Tibial nerve (tissue), 4 donors: ENCODE measurements at regions not wholly inside any gene's neighbourhood (a gene's known extent, or its start where the extent isn't known, plus 50 kb on each side); places are given as distances from the start of the nearest gene placed in this dataset.

Source experiments
- DNase-seq, 2 donors: peaks; one replicate each; pipeline ENCODE4 v3.0.0-alpha.2; 2019; ENCODE audit warnings: low spot score in 2 of 2
- H3K27ac ChIP-seq, 4 donors: fragments of 200-600 bp; sonication (generic) in 3 of 4; one replicate each; pipeline ENCODE4 v1.5.1; 2017 to 2019; ENCODE audit warnings: mild to moderate bottlenecking in 1 of 4
- H3K27me3 ChIP-seq, 2 donors: fragments of 200-600 bp; sonication (generic) in 1 of 2; one replicate each; pipeline versions ENCODE4 v1.5.1 to v1.6.0; 2017 to 2019
- H3K36me3 ChIP-seq, 3 donors: fragments of 200-600 bp; sonication (generic); one replicate each; pipeline ENCODE4 v1.5.1; 2018 to 2019
- H3K4me1 ChIP-seq, 4 donors: fragments of 200-600 bp; sonication (generic) in 3 of 4; one replicate each; pipeline ENCODE4 v1.5.1; 2017 to 2019
- H3K4me3 ChIP-seq, 4 donors: fragments of 200-600 bp; sonication (generic) in 3 of 4; one replicate each; pipeline ENCODE4 v1.5.1; 2017 to 2019; ENCODE audit warnings: mild to moderate bottlenecking in 1 of 4, moderate library complexity in 1 of 4
- H3K9me3 ChIP-seq, 4 donors: fragments of 200-600 bp; sonication (generic) in 3 of 4; one replicate each; pipeline ENCODE4 v1.5.1; 2017 to 2019
- EP300 ChIP-seq, 2 donors: sonication (generic); formaldehyde crosslinking; IDR thresholded peaks; one replicate each; pipeline ENCODE4 v1.6.1; 2017; ENCODE audit warnings: antibody characterized with exemption in 2 of 2, mild to moderate bottlenecking in 1 of 2
- POLR2A ChIP-seq, 2 donors: fragments of 450-650 bp; IDR thresholded peaks; one replicate each; pipeline ENCODE4 v1.6.1; 2017; ENCODE audit warnings: antibody characterized with exemption in 2 of 2, mild to moderate bottlenecking in 2 of 2, moderate library complexity in 2 of 2
- WGBS, 2 donors: methylation state at CpG; one replicate each; pipeline ENCODE4 v1.1.5; 2018; 5-methylcytosine and 5-hydroxymethylcytosine counted together
- TF ChIP-seq, protein P1 (sequence below), 5 experiments: fragments of 200-600 bp in 3 of 5; fragments of 450-650 bp in 2 of 5; sonication (generic) in 3 of 5; IDR thresholded peaks; one replicate each; pipeline ENCODE4 v1.5.1; 2016 to 2019; ENCODE audit warnings: antibody characterized with exemption in 5 of 5, mild to moderate bottlenecking in 3 of 5, moderate library complexity in 2 of 5

DNA sequence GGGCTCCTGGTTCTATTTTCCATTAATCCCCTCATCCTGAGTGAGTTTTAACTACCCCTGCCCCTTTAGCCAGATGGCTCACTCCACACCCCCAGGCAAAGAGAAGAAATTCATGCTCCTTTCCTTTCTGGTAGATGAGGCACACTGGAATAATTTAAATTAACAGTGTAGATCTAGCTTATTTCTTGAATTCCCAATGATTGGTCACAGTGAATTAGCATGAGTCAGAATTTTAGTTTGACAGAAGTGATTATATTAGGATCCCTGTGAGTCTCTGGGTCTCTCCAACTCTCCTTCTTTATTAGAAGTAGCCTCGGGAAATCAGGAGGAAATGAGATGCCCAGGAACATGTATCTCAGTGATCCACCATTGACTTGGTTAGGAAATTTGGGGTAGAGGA is 103.1 kb upstream of the KAZN start:
- TF ChIP-seq POLR2A (IDR thresholded peaks at IDR 0.05) (no peak), EP300 (IDR thresholded peaks at IDR 0.05) (no peak)
- TF ChIP-seq, protein P1, sequence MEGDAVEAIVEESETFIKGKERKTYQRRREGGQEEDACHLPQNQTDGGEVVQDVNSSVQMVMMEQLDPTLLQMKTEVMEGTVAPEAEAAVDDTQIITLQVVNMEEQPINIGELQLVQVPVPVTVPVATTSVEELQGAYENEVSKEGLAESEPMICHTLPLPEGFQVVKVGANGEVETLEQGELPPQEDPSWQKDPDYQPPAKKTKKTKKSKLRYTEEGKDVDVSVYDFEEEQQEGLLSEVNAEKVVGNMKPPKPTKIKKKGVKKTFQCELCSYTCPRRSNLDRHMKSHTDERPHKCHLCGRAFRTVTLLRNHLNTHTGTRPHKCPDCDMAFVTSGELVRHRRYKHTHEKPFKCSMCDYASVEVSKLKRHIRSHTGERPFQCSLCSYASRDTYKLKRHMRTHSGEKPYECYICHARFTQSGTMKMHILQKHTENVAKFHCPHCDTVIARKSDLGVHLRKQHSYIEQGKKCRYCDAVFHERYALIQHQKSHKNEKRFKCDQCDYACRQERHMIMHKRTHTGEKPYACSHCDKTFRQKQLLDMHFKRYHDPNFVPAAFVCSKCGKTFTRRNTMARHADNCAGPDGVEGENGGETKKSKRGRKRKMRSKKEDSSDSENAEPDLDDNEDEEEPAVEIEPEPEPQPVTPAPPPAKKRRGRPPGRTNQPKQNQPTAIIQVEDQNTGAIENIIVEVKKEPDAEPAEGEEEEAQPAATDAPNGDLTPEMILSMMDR (IDR thresholded peaks at IDR 0.05) = no peak
- H3K4me1 ChIP-seq = no peaks in the 10 kb centered on the region
- no peak for DNase-seq
- H3K4me3 ChIP-seq = no peak overlapping the region
- whole genome bisulfite sequencing, 2 donors = 85 to 94% methylated on average over 1 of the region's 1 CpG
- H3K9me3 ChIP-seq = no peaks in the 10 kb centered on the region
- no peak overlapping the region for H3K27ac ChIP-seq
- H3K27me3 ChIP-seq = no peaks in the 10 kb centered on the region
- H3K36me3 ChIP-seq = no peaks in the 10 kb centered on the region

DNA sequence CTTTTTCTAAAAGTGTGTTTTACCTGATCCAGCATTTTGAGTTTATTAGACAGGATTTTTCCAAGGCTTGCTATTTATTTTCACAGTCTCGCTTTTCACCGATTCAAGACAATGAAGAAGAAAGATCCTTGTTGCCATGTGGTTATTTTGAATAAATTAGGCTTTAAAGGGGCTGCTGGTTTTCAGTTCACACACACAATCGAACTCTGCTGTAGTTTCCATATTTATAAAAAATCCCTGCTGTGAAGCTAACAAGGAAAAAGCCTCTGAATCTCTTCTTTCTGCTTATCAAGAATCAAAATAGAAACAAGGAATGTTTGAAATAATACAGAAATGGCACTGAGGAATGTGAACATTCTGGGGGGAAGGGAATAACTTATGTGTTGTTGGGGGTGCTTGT is 102.5 kb upstream of the KAZN start:
- Histone ChIP-seq H3K9me3 (no peaks in the 10 kb centered on the region), H3K36me3 (no peaks in the 10 kb centered on the region), H3K4me3 (no peak overlapping the region), H3K27ac (no peak overlapping the region), H3K4me1 (no peaks in the 10 kb centered on the region), H3K27me3 (no peaks in the 10 kb centered on the region)
- no peak for TF ChIP-seq POLR2A (IDR thresholded peaks at IDR 0.05)
- TF ChIP-seq, protein P1 (IDR thresholded peaks at IDR 0.05) = no peak
- TF ChIP-seq EP300 (IDR thresholded peaks at IDR 0.05) = no peak
- WGBS, 2 donors = 31 to 48% methylated on average over 3 of the region's 3 CpGs
- DNase-seq = no peak

DNA sequence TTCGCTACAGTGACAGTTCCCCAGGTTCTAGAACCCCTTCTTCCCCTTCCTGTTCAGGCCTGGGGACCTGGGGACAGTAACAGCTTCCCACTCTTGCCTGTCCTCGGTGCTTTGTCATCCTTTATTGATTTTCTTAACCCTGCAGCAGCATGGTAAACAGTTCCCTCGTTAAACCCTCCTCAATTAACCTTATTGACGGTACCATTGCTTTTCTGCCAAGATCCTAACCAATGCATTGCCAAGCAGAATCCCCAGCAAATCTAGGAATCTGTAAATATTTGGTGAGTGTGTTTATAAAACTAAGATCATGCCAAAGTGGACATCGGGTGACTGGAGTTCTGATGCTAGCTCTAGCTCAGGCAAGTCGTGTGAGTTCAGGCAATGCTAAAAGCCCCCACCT is 99.6 kb upstream of the KAZN start:
- WGBS, 2 donors = 65 to 69% methylated on average over 6 of the region's 6 CpGs
- no peaks in the 10 kb centered on the region for H3K4me1 ChIP-seq
- H3K27ac ChIP-seq = no peak overlapping the region
- H3K9me3 ChIP-seq = no peaks in the 10 kb centered on the region
- H3K27me3 ChIP-seq = no peaks in the 10 kb centered on the region
- H3K36me3 ChIP-seq = no peaks in the 10 kb centered on the region
- DNase-seq = no peak
- H3K4me3 ChIP-seq = no peak overlapping the region
- no peak for TF ChIP-seq EP300 (IDR thresholded peaks at IDR 0.05)
- TF ChIP-seq, protein P1 (IDR thresholded peaks at IDR 0.05) = no peak
- TF ChIP-seq POLR2A (IDR thresholded peaks at IDR 0.05) = no peak

DNA sequence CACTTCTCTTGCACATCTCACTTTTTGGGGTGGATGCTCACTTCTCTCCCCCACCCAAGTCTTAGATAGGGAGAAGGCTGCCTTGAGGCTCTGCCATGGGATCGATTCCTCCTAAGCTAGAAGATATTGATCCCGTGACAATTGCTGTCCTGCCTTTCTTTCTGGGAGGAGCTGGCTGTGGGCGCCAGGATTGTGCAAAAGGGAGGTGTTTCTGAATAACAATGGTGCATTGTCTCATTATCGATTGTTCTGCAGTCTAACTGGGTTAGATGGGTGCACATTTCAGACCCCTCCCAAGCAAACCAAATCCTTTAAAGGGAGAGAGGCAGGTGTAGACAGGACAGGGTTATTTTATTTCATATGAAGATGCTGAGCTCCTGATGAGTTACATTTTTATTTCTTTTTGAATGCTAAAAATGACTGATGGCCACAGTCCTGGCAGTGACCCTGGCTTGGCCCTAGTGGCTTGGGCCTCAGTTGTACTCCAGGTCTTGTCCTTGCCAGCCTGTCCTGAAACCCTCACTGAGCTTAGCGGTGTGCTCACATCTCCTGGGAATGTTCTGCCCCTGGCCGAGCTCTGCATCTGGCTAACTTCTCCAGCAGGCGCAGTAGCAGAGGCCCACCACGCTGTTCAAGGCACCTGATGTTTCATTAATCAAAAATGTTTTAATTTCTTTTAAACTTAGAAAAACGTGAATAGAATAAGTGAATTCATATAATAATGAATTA is 99.0 kb upstream of the KAZN start:
- Histone ChIP-seq H3K27ac (no peak overlapping the region), H3K27me3 (no peaks in the 10 kb centered on the region), H3K4me1 (no peaks in the 10 kb centered on the region), H3K9me3 (no peaks in the 10 kb centered on the region), H3K4me3 (no peak overlapping the region), H3K36me3 (no peaks in the 10 kb centered on the region)
- DNase-seq = no peak
- 84% methylated on average over 9 of the region's 9 CpGs for WGBS, 2 donors
- TF ChIP-seq EP300 (IDR thresholded peaks at IDR 0.05) (no peak), POLR2A (IDR thresholded peaks at IDR 0.05) (no peak)
- TF ChIP-seq, protein P1 (IDR thresholded peaks at IDR 0.05) = no peak

DNA sequence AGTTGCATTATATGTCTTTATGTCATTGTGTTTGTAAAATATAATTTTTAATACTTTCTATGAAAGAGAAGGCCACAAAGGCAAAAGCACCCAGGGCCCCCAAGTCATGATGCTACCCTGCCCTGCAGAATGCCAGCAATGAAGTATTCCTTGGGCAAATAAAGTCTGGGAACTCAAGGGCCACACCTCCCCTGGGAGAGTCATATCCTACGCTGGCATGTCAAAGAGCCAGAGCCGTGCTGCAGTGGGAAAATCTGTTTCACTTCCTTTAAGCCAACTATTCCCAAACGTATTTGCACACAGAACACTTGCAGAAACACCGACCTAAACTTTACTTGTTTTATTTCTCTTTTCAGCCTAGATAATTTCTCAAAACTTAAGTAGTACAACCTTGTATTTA is 98.4 kb upstream of the KAZN start:
- 62 to 69% methylated on average over 4 of the region's 4 CpGs for WGBS, 2 donors
- no peaks in the 10 kb centered on the region for H3K36me3 ChIP-seq
- DNase-seq = no peak
- no peaks in the 10 kb centered on the region for H3K9me3 ChIP-seq
- H3K27me3 ChIP-seq = no peaks in the 10 kb centered on the region
- no peak overlapping the region for H3K4me3 ChIP-seq
- H3K27ac ChIP-seq = no peak overlapping the region
- TF ChIP-seq, protein P1 (IDR thresholded peaks at IDR 0.05) = no peak
- no peak for TF ChIP-seq EP300 (IDR thresholded peaks at IDR 0.05)
- TF ChIP-seq POLR2A (IDR thresholded peaks at IDR 0.05) = no peak
- H3K4me1 ChIP-seq = no peaks in the 10 kb centered on the region
